Upper lobe of right lung (tissue), 1 donor: ENCODE measurements at regions not wholly inside any gene's neighbourhood (a gene's known extent, or its start where the extent isn't known, plus 50 kb on each side); places are given as distances from the start of the nearest gene placed in this dataset.

ENCODE experiments used
- ATAC-seq: fragments of 200-7000 bp; cut with Tn5 transposase; one replicate; pipeline ENCODE4 v1.9.1; 2020; ENCODE audit warnings: mild to moderate bottlenecking, moderate library complexity
- DNase-seq: peaks from one replicate; pipeline ENCODE4 v3.0.0-alpha.2; 2020
- H3K27ac ChIP-seq: fragments of 200-600 bp; one replicate; pipeline ENCODE4 v1.8.0; 2022
- H3K27me3 ChIP-seq: fragments of 200-600 bp; one replicate; pipeline ENCODE4 v1.8.0; 2022; ENCODE audit warnings: mild to moderate bottlenecking
- H3K36me3 ChIP-seq: fragments of 200-600 bp; one replicate; pipeline ENCODE4 v1.8.0; 2022
- H3K4me1 ChIP-seq: fragments of 200-600 bp; one replicate; pipeline ENCODE4 v1.8.0; 2022
- H3K4me3 ChIP-seq: fragments of 200-600 bp; one replicate; pipeline ENCODE4 v1.8.0; 2022; ENCODE audit warnings: mild to moderate bottlenecking
- H3K9me3 ChIP-seq: fragments of 200-600 bp; one replicate; pipeline ENCODE4 v1.8.0; 2022
- intact Hi-C: fragments of 100-400 bp; cut with DNase I; formaldehyde crosslinking; loops from one replicate; pipeline ENCODE4 v1.11.0; 2022
- TF ChIP-seq, protein P1 (sequence below): fragments of 200-600 bp; IDR thresholded peaks from one replicate; pipeline ENCODE4 v1.8.0; 2022; ENCODE audit warnings: antibody characterized with exemption
- donor health status: DM: no; HTN: yes; CAD: no; lungs with severe emphysema.

GRCh38 chr18:73719611-73720010 is 428.0 kb downstream of the FBXO15 start:
- TF ChIP-seq, protein P1, sequence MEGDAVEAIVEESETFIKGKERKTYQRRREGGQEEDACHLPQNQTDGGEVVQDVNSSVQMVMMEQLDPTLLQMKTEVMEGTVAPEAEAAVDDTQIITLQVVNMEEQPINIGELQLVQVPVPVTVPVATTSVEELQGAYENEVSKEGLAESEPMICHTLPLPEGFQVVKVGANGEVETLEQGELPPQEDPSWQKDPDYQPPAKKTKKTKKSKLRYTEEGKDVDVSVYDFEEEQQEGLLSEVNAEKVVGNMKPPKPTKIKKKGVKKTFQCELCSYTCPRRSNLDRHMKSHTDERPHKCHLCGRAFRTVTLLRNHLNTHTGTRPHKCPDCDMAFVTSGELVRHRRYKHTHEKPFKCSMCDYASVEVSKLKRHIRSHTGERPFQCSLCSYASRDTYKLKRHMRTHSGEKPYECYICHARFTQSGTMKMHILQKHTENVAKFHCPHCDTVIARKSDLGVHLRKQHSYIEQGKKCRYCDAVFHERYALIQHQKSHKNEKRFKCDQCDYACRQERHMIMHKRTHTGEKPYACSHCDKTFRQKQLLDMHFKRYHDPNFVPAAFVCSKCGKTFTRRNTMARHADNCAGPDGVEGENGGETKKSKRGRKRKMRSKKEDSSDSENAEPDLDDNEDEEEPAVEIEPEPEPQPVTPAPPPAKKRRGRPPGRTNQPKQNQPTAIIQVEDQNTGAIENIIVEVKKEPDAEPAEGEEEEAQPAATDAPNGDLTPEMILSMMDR = no peak
- no peak overlapping the region for H3K4me3 ChIP-seq
- intact Hi-C loops = no loop called here
- H3K4me1 ChIP-seq = no peaks in the 10 kb centered on the region
- DNase-seq (no peak), ATAC-seq (no peak)
- H3K36me3 ChIP-seq = no peaks in the 10 kb centered on the region
- no peaks in the 10 kb centered on the region for H3K27me3 ChIP-seq
- no peak overlapping the region for H3K27ac ChIP-seq
- H3K9me3 ChIP-seq = no peaks in the 10 kb centered on the region

DNA sequence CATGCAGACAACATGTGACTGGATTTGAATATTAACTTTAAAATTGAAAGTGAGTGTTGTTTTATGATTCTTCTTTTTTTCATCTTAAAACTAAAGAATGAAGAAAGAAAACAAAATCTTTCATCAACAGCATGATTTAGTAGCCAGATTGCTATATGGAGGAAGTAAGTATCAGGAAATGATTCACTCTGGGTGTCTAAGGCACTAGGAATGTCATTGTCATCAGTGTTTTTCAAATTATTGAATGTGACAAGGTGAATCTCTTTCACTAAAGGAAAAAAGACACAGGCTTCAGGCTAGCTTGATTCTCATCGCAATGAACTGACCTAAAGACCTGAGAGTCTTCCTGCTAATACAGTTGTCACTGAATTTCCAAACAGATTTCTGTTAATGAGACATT is 430.1 kb downstream of the FBXO15 start:
- Histone ChIP-seq H3K27me3 (no peaks in the 10 kb centered on the region), H3K4me1 (no peaks in the 10 kb centered on the region), H3K4me3 (no peak overlapping the region), H3K36me3 (no peaks in the 10 kb centered on the region), H3K9me3 (no peaks in the 10 kb centered on the region), H3K27ac (no peak overlapping the region)
- DNase-seq = no peak
- intact Hi-C loops = no loop called here
- TF ChIP-seq, protein P1 = no peak
- ATAC-seq = no peak

- TF ChIP-seq, protein P1 = no peak
- H3K27me3 ChIP-seq = no peaks in the 10 kb centered on the region
- no peaks in the 10 kb centered on the region for H3K9me3 ChIP-seq
- H3K4me1 ChIP-seq = no peaks in the 10 kb centered on the region
- DNase-seq (no peak), ATAC-seq (peak; percentile 34)
- no peak overlapping the region for H3K4me3 ChIP-seq
- intact Hi-C loops = no loop called here
- no peaks in the 10 kb centered on the region for H3K36me3 ChIP-seq
- no peak overlapping the region for H3K27ac ChIP-seq
Observed at GRCh38 chr18:73715210-73715670, 432.4 kb downstream of the FBXO15 start.

DNA sequence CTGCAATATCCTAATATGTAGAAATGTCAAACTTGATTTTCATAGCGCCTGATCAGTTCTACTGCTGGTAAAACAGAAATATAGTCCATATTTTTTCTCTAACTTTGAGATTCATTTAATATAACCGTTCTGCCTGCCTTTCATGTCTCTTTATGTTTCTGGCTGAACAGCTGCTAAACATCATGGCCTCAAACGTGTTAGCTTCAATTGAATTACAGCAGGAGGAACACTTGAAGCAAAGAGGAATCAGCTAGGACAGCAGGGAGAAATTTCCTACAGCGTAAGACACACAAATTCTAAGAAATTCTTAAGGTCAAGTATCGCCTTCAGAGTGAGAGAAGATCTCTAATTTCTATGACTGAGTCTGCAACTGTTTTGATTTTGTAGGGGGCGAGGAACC is 433.2 kb downstream of the FBXO15 start:
- DNase-seq = no peak
- no peak overlapping the region for H3K27ac ChIP-seq
- no peak overlapping the region for H3K4me3 ChIP-seq
- TF ChIP-seq, protein P1 = no peak
- H3K9me3 ChIP-seq = no peaks in the 10 kb centered on the region
- H3K36me3 ChIP-seq = no peaks in the 10 kb centered on the region
- intact Hi-C loops = no loop called here
- no peak for ATAC-seq
- no peaks in the 10 kb centered on the region for H3K27me3 ChIP-seq
- H3K4me1 ChIP-seq = no peaks in the 10 kb centered on the region

- ATAC-seq = no peak
- no peak overlapping the region for H3K4me3 ChIP-seq
Observed at GRCh38 chr18:73711256-73711655, 436.4 kb downstream of the FBXO15 start.

More at GRCh38 chr18:73711256-73711655, 436.4 kb downstream of the FBXO15 start:
- Histone ChIP-seq H3K4me1 (no peaks in the 10 kb centered on the region), H3K36me3 (no peaks in the 10 kb centered on the region), H3K9me3 (no peaks in the 10 kb centered on the region), H3K27me3 (no peaks in the 10 kb centered on the region), H3K27ac (no peak overlapping the region)
- no peak for DNase-seq
- TF ChIP-seq, protein P1 = no peak
- intact Hi-C loops = no loop called here
